Esophagus muscularis mucosa (tissue), 4 donors: ENCODE measurements at regions not wholly inside any gene's neighbourhood (a gene's known extent, or its start where the extent isn't known, plus 50 kb on each side); places are given as distances from the start of the nearest gene placed in this dataset.
"Not testable (repeated sequence)": the region's sequence is repeated elsewhere in the genome, so short reads cannot be mapped to it uniquely, and the experiment has no call there.

Experiments
- DNase-seq: peaks from one replicate; pipeline ENCODE4 v3.0.0-alpha.2; 2017; ENCODE audit errors: extremely low spot score
- H3K27ac ChIP-seq, 4 donors: fragments of 200-600 bp; sonication (generic); replicated peaks in 1 of 4; 1 replicate in 3 of 4; 2 replicates in 1 of 4; pipeline ENCODE4 v1.5.1; 2016 to 2019; ENCODE audit warnings: mild to moderate bottlenecking in 1 of 4
- H3K27me3 ChIP-seq, 4 donors: fragments of 200-600 bp; sonication (generic); one replicate each; pipeline versions ENCODE4 v1.5.1 to v1.6.0; 2016 to 2019
- H3K36me3 ChIP-seq, 4 donors: fragments of 200-600 bp; sonication (generic); one replicate each; pipeline ENCODE4 v1.5.1; 2016 to 2019
- H3K4me1 ChIP-seq, 4 donors: fragments of 200-600 bp; sonication (generic); one replicate each; pipeline ENCODE4 v1.5.1; 2016 to 2019
- H3K4me3 ChIP-seq, 4 donors: fragments of 200-600 bp; sonication (generic); 1 replicate in 2 of 4; 2 replicates in 2 of 4; pipeline ENCODE4 v1.5.1; 2016 to 2019; ENCODE audit warnings: mild to moderate bottlenecking in 4 of 4, moderate library complexity in 1 of 4
- H3K9me3 ChIP-seq, 4 donors: fragments of 200-600 bp; sonication (generic); 1 replicate in 3 of 4; 2 replicates in 1 of 4; pipeline ENCODE4 v1.5.1; 2016 to 2019
- EP300 ChIP-seq: sonication (generic); formaldehyde crosslinking; IDR thresholded peaks from one replicate; pipeline ENCODE4 v1.6.1; 2017; ENCODE audit warnings: antibody characterized with exemption
- POLR2A ChIP-seq: fragments of 450-650 bp; IDR thresholded peaks from one replicate; pipeline ENCODE4 v1.6.1; 2017; ENCODE audit warnings: antibody characterized with exemption, moderate library complexity, mild to moderate bottlenecking, low read depth
- POLR2AphosphoS5 ChIP-seq, 2 donors: sonication (generic); formaldehyde crosslinking; IDR thresholded peaks; one replicate each; pipeline ENCODE4 v1.6.1; 2017; ENCODE audit warnings: antibody characterized with exemption in 2 of 2
- WGBS: methylation state at CpG from one replicate; pipeline ENCODE4 v1.1.5; 2018; 5-methylcytosine and 5-hydroxymethylcytosine counted together
- intact Hi-C: fragments of 100-400 bp; cut with DNase I; formaldehyde crosslinking; loops from one replicate; pipeline ENCODE4 v1.15.1; 2023
- TF ChIP-seq, protein P1 (sequence below), 3 experiments: fragments of 200-600 bp in 2 of 3; fragments of 450-650 bp in 1 of 3; sonication (generic) in 2 of 3; IDR thresholded peaks; one replicate each; pipeline ENCODE4 v1.5.1; 2017 to 2019; ENCODE audit warnings: antibody characterized with exemption in 3 of 3, mild to moderate bottlenecking in 2 of 3, moderate library complexity in 1 of 3

DNA sequence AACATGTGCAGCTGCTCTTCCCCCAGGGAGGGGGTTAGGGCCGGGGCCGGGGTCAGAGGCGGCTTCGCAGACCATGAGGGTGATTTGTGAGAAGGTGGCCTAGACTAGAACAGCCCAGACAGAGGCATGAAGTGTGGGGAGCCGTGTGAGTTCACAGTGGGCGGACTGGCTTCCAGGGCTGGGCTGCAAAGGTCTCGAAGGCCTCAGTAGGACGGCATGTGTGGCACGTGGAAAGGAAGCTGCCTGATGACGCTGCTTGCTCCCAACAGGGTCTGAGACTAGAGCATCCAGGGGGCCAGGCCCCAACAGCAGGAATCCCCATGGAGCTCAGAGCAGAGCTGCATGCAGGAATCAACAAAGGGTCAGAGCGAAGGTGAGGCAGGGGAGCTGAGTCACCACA is 111.5 kb upstream of the ZNF469 start:
- H3K27me3 ChIP-seq, H3K4me1 ChIP-seq, H3K36me3 ChIP-seq, H3K9me3 ChIP-seq, H3K4me3 ChIP-seq, DNase-seq, H3K27ac ChIP-seq, intact Hi-C loops: not testable (repeated sequence)
- 84% methylated on average over 5 of the region's 11 CpGs for WGBS

DNA sequence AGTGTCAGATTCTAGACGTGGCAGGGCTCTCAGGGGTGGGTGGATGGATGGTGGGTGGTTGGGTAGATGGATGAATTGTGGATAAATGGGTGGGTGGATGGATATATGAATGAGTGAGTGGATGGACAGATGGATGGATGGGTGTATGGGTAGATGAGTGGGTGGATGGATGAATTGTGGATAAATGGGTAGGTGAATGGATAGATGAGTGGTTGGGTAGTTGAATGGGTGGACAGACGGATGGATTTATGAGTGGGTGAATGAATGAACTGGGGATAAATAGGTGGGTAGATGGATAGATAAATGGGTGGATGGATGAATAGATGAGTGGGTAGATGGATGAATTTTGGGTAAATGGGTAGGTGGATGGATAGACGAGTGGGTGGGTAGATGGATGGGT is 111.0 kb upstream of the ZNF469 start:
- H3K27ac ChIP-seq, DNase-seq, H3K27me3 ChIP-seq, H3K4me3 ChIP-seq, intact Hi-C loops, H3K36me3 ChIP-seq, H3K9me3 ChIP-seq, H3K4me1 ChIP-seq: not testable (repeated sequence)
- WGBS = 63% methylated on average over 3 of the region's 3 CpGs

DNA sequence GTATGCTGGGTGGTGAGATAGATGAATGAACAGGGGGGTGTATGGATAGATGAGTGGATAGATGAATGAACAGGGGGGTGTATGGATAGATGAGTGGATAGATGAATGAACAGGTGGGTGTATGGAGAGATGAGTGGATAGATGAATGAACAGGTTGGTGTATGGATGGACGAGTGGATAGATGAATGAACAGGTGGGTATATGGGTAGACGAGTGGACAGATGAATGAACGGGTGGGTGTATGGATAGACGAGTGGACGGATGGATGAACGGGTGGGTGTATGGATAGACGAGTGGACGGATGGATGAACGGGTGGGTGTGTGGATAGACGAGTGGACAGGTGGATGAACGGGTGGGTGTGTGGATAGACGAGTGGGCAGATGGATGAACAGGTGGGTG is 110.3 kb upstream of the ZNF469 start:
- H3K4me3 ChIP-seq, H3K27ac ChIP-seq, intact Hi-C loops, H3K36me3 ChIP-seq, H3K27me3 ChIP-seq, DNase-seq, H3K9me3 ChIP-seq, H3K4me1 ChIP-seq: not testable (repeated sequence)
- 89% methylated on average over 12 of the region's 12 CpGs for WGBS

DNA sequence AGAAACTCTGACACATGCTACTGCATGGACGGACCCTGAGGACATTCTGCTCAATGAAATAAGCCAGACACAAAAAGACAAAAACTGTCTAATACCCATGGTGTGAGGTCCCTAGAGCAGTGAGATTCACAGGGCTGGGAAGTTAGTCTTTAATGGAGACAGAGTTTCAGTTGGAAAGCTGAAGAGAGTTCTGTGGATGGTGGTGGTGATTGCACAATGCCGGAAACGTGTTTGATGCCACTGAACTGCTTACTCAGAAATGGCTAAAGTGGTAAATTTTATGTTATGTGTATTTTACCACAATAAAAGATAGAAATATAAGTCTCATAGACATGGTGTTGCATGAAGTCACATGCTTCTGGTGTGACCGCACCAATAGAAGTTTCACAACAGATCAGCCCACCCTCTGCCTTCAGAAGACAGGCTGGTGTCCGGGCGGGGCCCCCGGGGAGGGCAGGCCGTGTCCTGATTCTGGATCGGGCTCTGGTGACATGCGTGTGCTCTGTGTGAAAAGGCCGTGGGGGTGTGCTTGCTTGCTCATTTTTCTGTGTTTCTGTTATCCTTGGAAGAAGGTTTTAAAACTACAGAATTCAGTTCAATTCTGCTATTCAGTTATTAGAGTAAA is 108.5 kb upstream of the ZNF469 start:
- H3K27ac ChIP-seq, H3K4me1 ChIP-seq, H3K36me3 ChIP-seq, H3K4me3 ChIP-seq, H3K27me3 ChIP-seq, H3K9me3 ChIP-seq, DNase-seq, intact Hi-C loops: not testable (repeated sequence)
- 87% methylated on average over 11 of the region's 11 CpGs for WGBS

DNA sequence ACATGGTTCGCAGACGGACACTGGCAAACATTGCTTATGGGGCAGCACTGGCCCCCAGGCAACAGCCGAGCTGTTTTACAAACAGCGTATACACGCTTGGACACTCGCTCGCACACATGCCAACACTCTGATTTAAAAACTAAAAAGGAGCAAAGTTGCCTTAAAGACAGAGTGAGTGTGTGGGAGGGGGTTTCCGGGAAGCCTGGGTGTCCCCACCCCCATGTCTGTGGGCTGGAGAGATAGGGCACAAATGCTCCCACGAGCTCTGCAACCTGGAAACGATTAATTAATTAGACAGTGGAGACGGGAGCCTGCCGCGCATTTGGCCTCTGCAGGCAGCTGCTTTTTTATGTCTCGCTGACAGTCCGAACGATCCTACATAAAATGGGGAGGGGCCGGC is 107.9 kb upstream of the ZNF469 start:
- Histone ChIP-seq H3K27ac (no peak overlapping the region), H3K9me3 (no peaks in the 10 kb centered on the region), H3K4me1 (no peaks in the 10 kb centered on the region), H3K36me3 (no peaks in the 10 kb centered on the region), H3K27me3 (no peaks in the 10 kb centered on the region), H3K4me3 (no peak overlapping the region)
- no peak for DNase-seq
- TF ChIP-seq POLR2AphosphoS5 (IDR thresholded peaks at IDR 0.05) (no peak), EP300 (no peak), POLR2A (no peak)
- TF ChIP-seq, protein P1, sequence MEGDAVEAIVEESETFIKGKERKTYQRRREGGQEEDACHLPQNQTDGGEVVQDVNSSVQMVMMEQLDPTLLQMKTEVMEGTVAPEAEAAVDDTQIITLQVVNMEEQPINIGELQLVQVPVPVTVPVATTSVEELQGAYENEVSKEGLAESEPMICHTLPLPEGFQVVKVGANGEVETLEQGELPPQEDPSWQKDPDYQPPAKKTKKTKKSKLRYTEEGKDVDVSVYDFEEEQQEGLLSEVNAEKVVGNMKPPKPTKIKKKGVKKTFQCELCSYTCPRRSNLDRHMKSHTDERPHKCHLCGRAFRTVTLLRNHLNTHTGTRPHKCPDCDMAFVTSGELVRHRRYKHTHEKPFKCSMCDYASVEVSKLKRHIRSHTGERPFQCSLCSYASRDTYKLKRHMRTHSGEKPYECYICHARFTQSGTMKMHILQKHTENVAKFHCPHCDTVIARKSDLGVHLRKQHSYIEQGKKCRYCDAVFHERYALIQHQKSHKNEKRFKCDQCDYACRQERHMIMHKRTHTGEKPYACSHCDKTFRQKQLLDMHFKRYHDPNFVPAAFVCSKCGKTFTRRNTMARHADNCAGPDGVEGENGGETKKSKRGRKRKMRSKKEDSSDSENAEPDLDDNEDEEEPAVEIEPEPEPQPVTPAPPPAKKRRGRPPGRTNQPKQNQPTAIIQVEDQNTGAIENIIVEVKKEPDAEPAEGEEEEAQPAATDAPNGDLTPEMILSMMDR (IDR thresholded peaks at IDR 0.05) = no peak
- intact Hi-C loops = no loop called here
- 36% methylated on average over 17 of the region's 17 CpGs for WGBS

DNA sequence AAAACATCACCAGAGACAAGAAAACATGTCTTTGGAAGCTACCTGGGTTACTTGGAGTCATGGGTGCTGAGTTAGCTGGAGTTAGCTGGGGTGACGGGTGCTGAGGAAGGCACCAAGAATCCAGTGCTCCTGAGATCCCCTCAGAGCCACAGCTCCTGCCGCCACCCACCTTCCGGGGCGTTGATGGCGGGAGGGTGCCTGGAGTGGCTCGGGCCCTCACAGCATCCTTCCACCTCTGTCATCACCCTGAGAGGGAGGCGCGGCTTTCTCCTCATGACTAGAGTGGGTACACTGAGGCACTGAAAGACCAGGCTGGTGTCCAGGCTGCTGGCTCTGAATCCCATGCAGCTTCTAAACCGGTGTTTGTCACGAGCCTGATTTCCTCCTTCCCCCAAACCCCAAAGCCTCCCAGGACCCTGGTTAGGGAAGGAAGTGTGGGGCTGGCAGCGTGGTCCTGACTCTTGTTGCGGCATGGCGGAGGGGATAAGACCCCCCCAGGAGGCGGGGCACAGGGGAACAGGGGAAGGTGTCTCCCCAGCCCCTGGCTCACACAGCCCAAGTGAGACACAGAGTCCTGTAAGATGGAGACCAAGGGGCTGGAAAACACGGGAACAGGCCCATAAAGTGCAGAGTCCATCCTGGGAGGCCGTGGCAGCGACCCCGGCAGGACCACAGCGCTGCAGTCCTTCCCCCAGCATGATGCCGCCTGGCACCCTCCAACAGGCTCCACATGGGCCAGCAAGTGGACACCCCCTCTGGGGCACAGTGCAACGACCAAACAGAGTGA is 107.2 kb upstream of the ZNF469 start:
- H3K4me1 ChIP-seq, H3K9me3 ChIP-seq, H3K4me3 ChIP-seq, H3K27me3 ChIP-seq, H3K36me3 ChIP-seq, H3K27ac ChIP-seq, intact Hi-C loops, DNase-seq: not testable (repeated sequence)
- WGBS = 95% methylated on average over 13 of the region's 21 CpGs

DNA sequence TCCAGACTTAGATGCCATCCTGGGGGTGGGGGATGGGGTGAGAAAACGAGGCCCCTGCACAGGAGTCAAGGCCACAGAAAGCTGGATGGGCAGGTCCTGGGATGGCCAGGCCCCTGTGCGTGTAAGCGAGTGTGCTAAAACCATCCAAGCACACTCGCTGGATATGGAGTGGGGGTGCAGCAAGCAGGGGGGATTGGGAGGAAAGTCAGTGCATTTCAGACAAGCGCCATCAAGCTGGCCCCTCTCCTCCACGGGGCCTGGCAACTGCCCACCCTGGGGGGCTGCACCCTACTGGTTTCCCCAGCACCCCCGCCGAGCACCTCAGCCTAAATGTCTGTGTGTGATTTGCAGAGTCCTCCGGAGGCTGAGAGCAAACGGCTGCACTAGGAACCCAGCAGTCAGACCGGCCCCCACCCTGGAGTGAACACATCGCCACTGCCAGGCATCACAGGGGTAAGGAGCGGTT is 106.6 kb upstream of the ZNF469 start:
- H3K36me3 ChIP-seq, H3K27ac ChIP-seq, intact Hi-C loops, H3K27me3 ChIP-seq, DNase-seq, H3K4me1 ChIP-seq, H3K9me3 ChIP-seq, H3K4me3 ChIP-seq: not testable (repeated sequence)
- 90% methylated on average over 10 of the region's 13 CpGs for WGBS

DNA sequence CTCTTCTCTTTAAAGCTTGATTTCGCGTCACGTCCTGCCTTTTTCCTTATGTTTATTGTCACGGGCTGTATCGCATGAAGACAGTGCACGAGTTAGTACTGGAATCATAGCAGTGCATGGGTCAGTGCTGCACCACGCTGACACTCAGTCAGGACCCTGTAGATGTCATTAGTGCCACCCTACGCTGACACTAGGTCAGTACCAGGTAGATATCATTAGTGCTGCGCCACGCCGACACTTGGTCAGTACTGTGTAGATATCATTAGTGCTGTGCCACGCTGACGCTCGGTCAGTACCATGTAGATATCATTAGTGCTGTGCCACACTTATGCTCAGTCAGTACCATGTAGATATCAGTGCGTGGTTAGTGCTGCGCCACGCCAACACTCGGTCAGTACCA is 106.2 kb upstream of the ZNF469 start:
- intact Hi-C loops = no loop called here
- TF ChIP-seq POLR2A (no peak), EP300 (no peak), POLR2AphosphoS5 (IDR thresholded peaks at IDR 0.05) (no peak)
- TF ChIP-seq, protein P1 (IDR thresholded peaks at IDR 0.05) = no peak

More for the DNA sequence above, 106.2 kb upstream of the ZNF469 start:
- Histone ChIP-seq H3K4me3 (no peak overlapping the region), H3K27me3 (no peaks in the 10 kb centered on the region), H3K4me1 (no peaks in the 10 kb centered on the region), H3K36me3 (no peaks in the 10 kb centered on the region), H3K27ac (no peak overlapping the region), H3K9me3 (no peaks in the 10 kb centered on the region)
- DNase-seq = no peak
- 92% methylated on average over 18 of the region's 18 CpGs for WGBS
